ENCODE measurements at regions not wholly inside any gene's neighbourhood (a gene's known extent, or its start where the extent isn't known, plus 50 kb on each side); places are given as distances from the start of the nearest gene placed in this dataset.

DNA sequence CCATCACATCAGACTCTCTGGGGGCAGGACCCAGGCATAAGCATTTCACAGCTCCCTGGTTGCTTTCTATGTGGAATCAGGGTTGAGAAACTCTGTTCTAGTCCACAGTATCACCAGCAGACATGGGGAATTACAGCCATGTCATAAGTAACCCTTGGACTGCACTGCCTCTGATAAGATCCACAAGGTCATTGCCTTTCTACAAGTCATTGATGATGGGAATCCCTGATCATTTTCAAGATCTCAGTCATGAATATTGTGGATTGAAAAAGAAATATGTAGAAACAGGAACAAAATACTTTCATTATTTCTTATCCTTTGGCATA, 304.1 kb downstream of the KLF6 start:
- TF ChIP-seq SIN3A (IDR thresholded peaks at IDR 0.05; ENCODE audit: borderline replicate concordance, insufficient read depth, low read length): no peak
- TF ChIP-seq POLR2AphosphoS5 (IDR thresholded peaks at IDR 0.05; ENCODE audit: low read depth, low read length): no peak
- TF ChIP-seq TAF1 (IDR thresholded peaks at IDR 0.05; ENCODE audit: borderline replicate concordance, insufficient read depth, low read length): no peak
